B cell (primary cell): ENCODE measurements at regions not wholly inside any gene's neighbourhood (a gene's known extent, or its start where the extent isn't known, plus 50 kb on each side); places are given as distances from the start of the nearest gene placed in this dataset.
"Not testable (repeated sequence)": the region's sequence is repeated elsewhere in the genome, so short reads cannot be mapped to it uniquely, and the experiment has no call there.

ENCODE experiments used
- ATAC-seq: fragments of 200-7000 bp; cut with Tn5 transposase; one replicate; pipeline ENCODE4 v1.10.0; 2021; ENCODE audit warnings: low read depth, mild to moderate bottlenecking, moderate number of reproducible peaks, moderate library complexity
- CTCF ChIA-PET: fragments of 350-600 bp; sonication (Branson Sonifier 250); formaldehyde crosslinking; loops from one replicate; lab custom pipeline; 2021; ENCODE audit warnings: antibody characterized with exemption, inconsistent platforms; lab: Charles Lee
- POLR2A ChIA-PET: fragments of 350-600 bp; sonication (Branson Sonifier 250); formaldehyde crosslinking; loops from one replicate; lab custom pipeline; 2021; ENCODE audit warnings: antibody characterized with exemption; lab: Charles Lee
- DNase-seq: peaks from one replicate; pipeline ENCODE4 v3.0.0; 2013
- H2AFZ ChIP-seq: 2 replicates; pipeline ENCODE4 v1.6.1; 2012; ENCODE audit warnings: mild to moderate bottlenecking, low read depth, low read length; ENCODE audit not compliant: insufficient read depth, poor library complexity, severe bottlenecking
- H3K27ac ChIP-seq, 2 donors: 1 replicate in 1 of 2; 2 replicates in 1 of 2; pipeline ENCODE4 v1.5.1; 2012 to 2013; ENCODE audit warnings: low read length in 2 of 2, mild to moderate bottlenecking in 2 of 2, moderate library complexity in 1 of 2
- H3K27me3 ChIP-seq, 4 experiments: fragments of 200-600 bp in 1 of 4; sonication (generic) in 1 of 4; replicated peaks in 1 of 4; 1 replicate in 2 of 4; 2 replicates in 2 of 4; pipeline versions ENCODE4 v1.6.1 to v1.7.0; 2013 to 2016; ENCODE audit warnings: low read length in 3 of 4, mild to moderate bottlenecking in 2 of 4, mixed read lengths in 1 of 4, moderate library complexity in 1 of 4; ENCODE audit not compliant: insufficient read depth in 4 of 4, control insufficient read depth in 3 of 4; ENCODE audit errors: control extremely low read depth in 1 of 4
- H3K36me3 ChIP-seq, 2 experiments: replicated peaks in 1 of 2; 1 replicate in 1 of 2; 2 replicates in 1 of 2; pipeline versions ENCODE4 v1.6.1 to v1.7.1; 2013; ENCODE audit warnings: low read length in 1 of 2; ENCODE audit not compliant: insufficient read depth in 2 of 2, control insufficient read depth in 1 of 2; ENCODE audit errors: control extremely low read depth in 1 of 2, extremely low read depth in 1 of 2
- H3K4me1 ChIP-seq, 2 donors: fragments of 200-600 bp in 1 of 2; sonication (generic) in 1 of 2; 1 replicate in 1 of 2; 2 replicates in 1 of 2; pipeline versions ENCODE4 v1.5.1 to v1.6.1; 2013 to 2017; ENCODE audit warnings: low read length in 2 of 2; ENCODE audit not compliant: control insufficient read depth in 2 of 2, insufficient read depth in 2 of 2
- H3K4me2 ChIP-seq: replicated peaks from 2 replicates; pipeline ENCODE3; 2012; ENCODE audit warnings: mild to moderate bottlenecking, low read depth, low read length; ENCODE audit not compliant: poor library complexity, severe bottlenecking
- H3K4me3 ChIP-seq, 5 experiments: fragments of 200-600 bp in 1 of 5; sonication (generic) in 1 of 5; 1 replicate in 3 of 5; 2 replicates in 2 of 5; pipeline versions ENCODE4 v1.5.1 to v1.7.0; 2011 to 2016; ENCODE audit warnings: low read length in 4 of 5, mild to moderate bottlenecking in 4 of 5, low read depth in 2 of 5, control low read depth in 1 of 5, moderate library complexity in 1 of 5; ENCODE audit not compliant: insufficient read depth in 1 of 5; ENCODE audit errors: control extremely low read depth in 1 of 5, extremely low read depth in 1 of 5
- H3K79me2 ChIP-seq: fragments of 200-600 bp; sonication (generic); one replicate; pipeline ENCODE4 v1.6.0; 2016; ENCODE audit warnings: low read length; ENCODE audit not compliant: control insufficient read depth, insufficient read depth
- H3K9ac ChIP-seq: fragments of 200-600 bp; sonication (generic); 2 replicates; pipeline ENCODE4 v1.6.1; 2017; ENCODE audit warnings: mild to moderate bottlenecking, low read length, moderate library complexity
- H3K9me3 ChIP-seq, 3 donors: one replicate each; pipeline versions ENCODE4 v1.6.1 to v1.7.1; 2013; ENCODE audit warnings: low read length in 2 of 3; ENCODE audit not compliant: control insufficient read depth in 2 of 3, insufficient read depth in 1 of 3; ENCODE audit errors: control extremely low read depth in 1 of 3
- H4K20me1 ChIP-seq: 2 replicates; pipeline ENCODE4 v1.6.0; 2012; ENCODE audit warnings: mild to moderate bottlenecking, low read length; ENCODE audit not compliant: insufficient read depth, control insufficient read depth, poor library complexity, severe bottlenecking
- H3K27ac Mint-ChIP-seq: one replicate; pipeline ENCODE4 v1.8.0; 2021; ENCODE audit warnings: mixed read lengths
- H3K27me3 Mint-ChIP-seq: one replicate; pipeline ENCODE4 v1.8.0; 2021; ENCODE audit warnings: mixed read lengths
- H3K4me1 Mint-ChIP-seq: one replicate; pipeline ENCODE4 v1.8.0; 2021; ENCODE audit warnings: mixed read lengths
- H3K4me3 Mint-ChIP-seq: one replicate; pipeline ENCODE4 v1.8.0; 2021; ENCODE audit warnings: mixed read lengths
- H3K9me3 Mint-ChIP-seq: one replicate; pipeline ENCODE4 v1.8.0; 2022; ENCODE audit warnings: mixed read lengths; ENCODE audit not compliant: insufficient read depth
- EZH2 ChIP-seq: IDR thresholded peaks from 2 replicates; pipeline ENCODE4 v1.6.1; 2012; ENCODE audit warnings: borderline replicate concordance, low read depth, mild to moderate bottlenecking, moderate library complexity, low read length; ENCODE audit not compliant: insufficient read depth, poor library complexity, severe bottlenecking
- WGBS: methylation state at CpG from one replicate; pipeline ENCODE4 v1.1.5; 2013; ENCODE audit warnings: missing lambda C conversion rate; ENCODE audit not compliant: insufficient coverage; 5-methylcytosine and 5-hydroxymethylcytosine counted together
- intact Hi-C: fragments of 100-400 bp; cut with micrococcal nuclease; formaldehyde crosslinking; loops from one replicate; pipeline ENCODE4 v1.10.0; 2022
- TF ChIP-seq, protein P1 (sequence below): fragments of 200-600 bp; IDR thresholded peaks from one replicate; pipeline ENCODE4 v1.8.0; 2022; ENCODE audit warnings: antibody characterized with exemption, mild to moderate bottlenecking

DNA sequence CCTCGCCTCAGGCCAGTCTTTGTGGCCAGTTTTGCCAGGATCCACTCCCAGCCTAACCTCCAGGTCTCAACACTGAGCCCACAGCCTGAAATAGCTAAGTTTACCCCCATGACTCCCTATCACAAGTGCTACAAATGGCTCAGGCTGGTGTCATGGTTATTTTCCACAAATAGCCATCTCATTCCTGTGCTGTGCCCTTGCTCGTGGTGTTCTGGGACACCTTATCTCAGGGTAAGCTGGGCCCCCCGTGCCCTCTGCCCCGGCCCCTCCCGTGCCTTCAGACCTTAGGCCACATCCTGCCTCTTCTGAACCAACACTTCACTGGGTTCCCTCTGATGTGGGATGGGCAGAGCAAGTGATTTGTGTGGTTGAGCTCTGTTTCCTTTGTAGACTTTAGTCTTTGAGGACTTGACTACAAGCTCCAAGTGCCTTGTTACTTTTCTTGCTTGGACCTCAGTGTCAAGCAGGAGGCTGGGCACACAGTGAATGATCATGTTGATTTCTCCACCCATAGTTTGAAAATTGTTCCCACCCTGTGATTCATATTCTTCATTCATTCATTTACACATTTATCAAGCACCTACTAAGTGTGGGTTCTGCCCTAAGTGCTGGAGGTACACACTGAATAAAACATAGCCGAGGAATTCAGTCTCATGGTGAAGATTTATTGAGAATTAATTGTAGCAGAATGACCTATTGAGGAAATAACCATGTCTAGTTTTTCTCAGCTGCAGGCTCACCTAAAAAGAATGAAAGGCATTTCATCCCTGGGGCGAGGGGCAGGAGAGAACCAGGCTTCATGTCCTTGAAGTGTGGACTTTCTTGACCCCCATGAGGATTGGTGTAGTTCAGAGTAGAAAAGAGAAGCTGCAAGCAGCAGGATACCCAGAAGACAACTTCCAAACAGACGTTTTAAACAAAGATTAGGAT is 84.5 kb upstream of the CTNNA1 start:
- H3K9me3 Mint-ChIP-seq = no peaks in the 10 kb centered on the region
- ChIA-PET CTCF (no interaction called here), POLR2A (no interaction called here)
- H3K27me3 Mint-ChIP-seq = peaks cover 21% of the 10 kb centered on the region
- WGBS = 40% methylated on average over 4 of the region's 8 CpGs
- ATAC-seq (no peak), DNase-seq (no peak)
- H3K4me1 Mint-ChIP-seq = peaks cover 12% of the 10 kb centered on the region
- Histone ChIP-seq H4K20me1 (no peaks in the 10 kb centered on the region), H3K4me1 (peaks cover 5 to 16% of the 10 kb centered on the region in 2 donors), H3K36me3 (no peaks in the 10 kb centered on the region), H2AFZ (no peak overlapping the region), H3K27ac (no peak overlapping the region), H3K27me3 (peaks cover 0 to 26% (median 7%) of the 10 kb centered on the region in 4 experiments), H3K9ac (no peak overlapping the region), H3K9me3 (peaks cover 0 to 8% (median 0%) of the 10 kb centered on the region in 3 donors), H3K4me3 (no peak overlapping the region), H3K4me2 (no peak overlapping the region), H3K79me2 (no peaks in the 10 kb centered on the region)
- intact Hi-C loops = no loop called here
- no peak overlapping the region for H3K27ac Mint-ChIP-seq
- H3K4me3 Mint-ChIP-seq = no peak overlapping the region
- TF ChIP-seq EZH2 = no peak
- TF ChIP-seq, protein P1, sequence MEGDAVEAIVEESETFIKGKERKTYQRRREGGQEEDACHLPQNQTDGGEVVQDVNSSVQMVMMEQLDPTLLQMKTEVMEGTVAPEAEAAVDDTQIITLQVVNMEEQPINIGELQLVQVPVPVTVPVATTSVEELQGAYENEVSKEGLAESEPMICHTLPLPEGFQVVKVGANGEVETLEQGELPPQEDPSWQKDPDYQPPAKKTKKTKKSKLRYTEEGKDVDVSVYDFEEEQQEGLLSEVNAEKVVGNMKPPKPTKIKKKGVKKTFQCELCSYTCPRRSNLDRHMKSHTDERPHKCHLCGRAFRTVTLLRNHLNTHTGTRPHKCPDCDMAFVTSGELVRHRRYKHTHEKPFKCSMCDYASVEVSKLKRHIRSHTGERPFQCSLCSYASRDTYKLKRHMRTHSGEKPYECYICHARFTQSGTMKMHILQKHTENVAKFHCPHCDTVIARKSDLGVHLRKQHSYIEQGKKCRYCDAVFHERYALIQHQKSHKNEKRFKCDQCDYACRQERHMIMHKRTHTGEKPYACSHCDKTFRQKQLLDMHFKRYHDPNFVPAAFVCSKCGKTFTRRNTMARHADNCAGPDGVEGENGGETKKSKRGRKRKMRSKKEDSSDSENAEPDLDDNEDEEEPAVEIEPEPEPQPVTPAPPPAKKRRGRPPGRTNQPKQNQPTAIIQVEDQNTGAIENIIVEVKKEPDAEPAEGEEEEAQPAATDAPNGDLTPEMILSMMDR = no peak

DNA sequence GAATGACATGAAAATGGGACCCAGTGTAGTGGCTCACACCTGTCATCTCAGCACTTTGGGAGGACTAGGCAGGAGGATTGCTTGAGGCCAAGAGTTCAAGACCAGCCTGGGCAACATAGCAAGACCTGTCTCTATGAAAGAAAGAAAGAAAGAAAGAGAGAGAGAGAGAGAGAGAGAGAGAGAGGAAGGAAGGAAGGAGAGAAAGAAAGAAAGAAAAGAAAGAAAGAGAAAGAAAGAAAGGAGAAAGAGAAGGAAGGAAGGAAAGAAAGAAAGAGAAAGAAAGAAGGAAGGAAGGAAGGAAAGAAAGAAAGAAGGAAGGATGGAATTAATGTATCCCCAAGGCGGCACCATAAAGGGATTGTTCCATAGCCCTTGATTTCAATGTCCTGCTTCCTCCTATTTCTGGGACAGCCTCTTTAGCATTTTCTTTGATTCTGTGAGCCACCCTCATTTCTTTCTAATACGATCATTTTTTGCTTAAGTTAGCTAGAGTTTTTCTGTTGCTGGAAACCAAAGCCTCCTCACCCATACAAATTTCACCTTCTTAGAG is 85.4 kb upstream of the CTNNA1 start:
- H3K79me2 ChIP-seq, H3K27ac ChIP-seq, CTCF ChIA-PET, H3K4me3 ChIP-seq, H3K4me3 Mint-ChIP-seq, H3K9me3 ChIP-seq, H3K9ac ChIP-seq, H3K36me3 ChIP-seq, intact Hi-C loops, H3K4me2 ChIP-seq, POLR2A ChIA-PET, H3K27ac Mint-ChIP-seq, ATAC-seq, H2AFZ ChIP-seq, H4K20me1 ChIP-seq, DNase-seq, H3K9me3 Mint-ChIP-seq: not testable (repeated sequence)
- WGBS = no CpG with 5 or more reads among the region's 2 CpGs
- peaks cover 18% of the 10 kb centered on the region for H3K27me3 Mint-ChIP-seq
- Histone ChIP-seq H3K27me3 (peaks cover 0 to 26% (median 7%) of the 10 kb centered on the region in 4 experiments), H3K4me1 (peaks cover 14 to 24% of the 10 kb centered on the region in 2 donors)
- H3K4me1 Mint-ChIP-seq = peaks cover 20% of the 10 kb centered on the region
